ENCODE measurements at regions not wholly inside any gene's neighbourhood (a gene's known extent, or its start where the extent isn't known, plus 50 kb on each side); places are given as distances from the start of the nearest gene placed in this dataset.
A peak's percentile ranks its signal among the peaks of the same experiment; 100 is the strongest.

DNA sequence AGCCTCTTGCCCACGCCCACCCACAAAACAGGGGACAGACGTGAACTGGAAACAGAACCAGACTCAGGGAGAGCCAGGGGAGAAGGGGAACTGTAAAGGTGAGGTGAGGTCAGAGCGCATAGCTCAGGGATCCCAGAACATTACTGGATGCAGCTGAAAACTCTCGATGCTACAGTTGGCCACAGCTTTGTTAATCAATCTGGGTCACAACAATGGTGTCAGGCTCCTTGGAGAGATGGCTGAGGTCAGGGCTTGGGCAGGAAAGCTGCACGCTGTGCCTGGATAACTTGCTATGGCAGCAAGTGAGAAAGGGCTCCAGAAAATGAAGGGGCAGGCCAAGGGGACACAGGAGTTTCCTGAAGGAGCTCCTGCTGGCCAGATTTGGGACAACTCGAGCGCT is 263.3 kb downstream of the TFCP2L1 start:
- Mint-ChIP-seq H3K27ac (no peak overlapping the region), H3K27me3 (ENCODE audit: low read depth, poor library complexity) (peaks cover 47% of the 10 kb centered on the region)
- no peak for DNase-seq

DNA sequence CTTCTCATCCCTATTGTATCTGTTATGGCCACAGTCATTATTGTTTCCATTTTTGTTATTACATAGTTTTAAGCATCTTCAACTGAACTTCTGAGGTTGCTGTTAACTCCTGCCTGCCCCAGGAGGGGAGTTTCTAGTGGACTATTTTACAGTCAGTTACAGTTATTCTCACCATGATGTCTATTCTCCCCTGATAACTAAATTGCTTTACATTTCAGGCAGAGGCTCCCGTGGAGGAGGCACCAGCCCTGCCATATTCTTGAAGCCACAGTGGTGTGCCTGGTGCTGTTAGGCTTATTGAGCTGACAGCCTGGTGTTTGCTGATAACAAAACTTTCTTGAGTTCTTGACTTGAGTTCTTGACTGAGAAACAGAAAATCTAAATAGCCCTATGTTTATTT is 256.4 kb downstream of the TFCP2L1 start:
- no peak for DNase-seq
- Mint-ChIP-seq H3K27ac (no peak overlapping the region), H3K9me3 (peaks cover 21% of the 10 kb centered on the region), H3K27me3 (ENCODE audit: low read depth, poor library complexity) (peaks cover 82% of the 10 kb centered on the region), H3K4me1 (peaks cover 3% of the 10 kb centered on the region), H3K36me3 (ENCODE audit: low read depth) (peaks cover 4% of the 10 kb centered on the region), H3K4me3 (no peak overlapping the region)
- TF ChIP-seq, protein P1, sequence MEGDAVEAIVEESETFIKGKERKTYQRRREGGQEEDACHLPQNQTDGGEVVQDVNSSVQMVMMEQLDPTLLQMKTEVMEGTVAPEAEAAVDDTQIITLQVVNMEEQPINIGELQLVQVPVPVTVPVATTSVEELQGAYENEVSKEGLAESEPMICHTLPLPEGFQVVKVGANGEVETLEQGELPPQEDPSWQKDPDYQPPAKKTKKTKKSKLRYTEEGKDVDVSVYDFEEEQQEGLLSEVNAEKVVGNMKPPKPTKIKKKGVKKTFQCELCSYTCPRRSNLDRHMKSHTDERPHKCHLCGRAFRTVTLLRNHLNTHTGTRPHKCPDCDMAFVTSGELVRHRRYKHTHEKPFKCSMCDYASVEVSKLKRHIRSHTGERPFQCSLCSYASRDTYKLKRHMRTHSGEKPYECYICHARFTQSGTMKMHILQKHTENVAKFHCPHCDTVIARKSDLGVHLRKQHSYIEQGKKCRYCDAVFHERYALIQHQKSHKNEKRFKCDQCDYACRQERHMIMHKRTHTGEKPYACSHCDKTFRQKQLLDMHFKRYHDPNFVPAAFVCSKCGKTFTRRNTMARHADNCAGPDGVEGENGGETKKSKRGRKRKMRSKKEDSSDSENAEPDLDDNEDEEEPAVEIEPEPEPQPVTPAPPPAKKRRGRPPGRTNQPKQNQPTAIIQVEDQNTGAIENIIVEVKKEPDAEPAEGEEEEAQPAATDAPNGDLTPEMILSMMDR (IDR thresholded peaks at IDR 0.05), result no peak

More for the DNA sequence above, 263.3 kb downstream of the TFCP2L1 start:
- TF ChIP-seq, protein P1 (IDR thresholded peaks at IDR 0.05), result no peak
- Mint-ChIP-seq H3K9me3 (peaks cover 19% of the 10 kb centered on the region), H3K4me1 (peaks cover 29% of the 10 kb centered on the region), H3K4me3 (no peak overlapping the region), H3K36me3 (ENCODE audit: low read depth) (no peaks in the 10 kb centered on the region)

DNA sequence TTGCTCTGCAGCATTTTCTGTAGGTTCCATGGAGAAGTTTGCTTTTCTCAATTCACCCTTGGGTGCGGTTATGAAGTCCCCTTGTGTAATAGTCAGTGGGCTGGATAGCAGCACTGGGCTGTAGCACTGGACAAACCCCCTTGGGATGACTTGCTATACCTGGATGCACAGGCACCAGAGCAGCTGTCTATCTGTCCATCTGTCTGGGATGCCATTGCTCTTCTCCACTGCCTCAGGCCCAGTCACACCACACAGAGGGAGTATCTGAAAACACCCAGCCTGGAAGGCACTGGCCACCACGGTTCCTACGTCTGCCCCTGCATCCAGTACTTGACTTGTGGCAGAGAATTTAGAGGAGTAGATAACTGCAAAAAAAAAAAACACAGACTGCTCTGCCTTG is 254.5 kb downstream of the TFCP2L1 start:
- no peak overlapping the region for H3K27ac Mint-ChIP-seq
- H3K9me3 Mint-ChIP-seq, result peaks cover 9% of the 10 kb centered on the region
- no peak overlapping the region for H3K4me3 Mint-ChIP-seq
- peaks cover 18% of the 10 kb centered on the region for H3K4me1 Mint-ChIP-seq
- peaks cover 4% of the 10 kb centered on the region for H3K36me3 Mint-ChIP-seq (ENCODE audit: low read depth)
- TF ChIP-seq, protein P1 (IDR thresholded peaks at IDR 0.05), result no peak
- peaks cover 81% of the 10 kb centered on the region for H3K27me3 Mint-ChIP-seq (ENCODE audit: low read depth, poor library complexity)
- no peak for DNase-seq

DNA sequence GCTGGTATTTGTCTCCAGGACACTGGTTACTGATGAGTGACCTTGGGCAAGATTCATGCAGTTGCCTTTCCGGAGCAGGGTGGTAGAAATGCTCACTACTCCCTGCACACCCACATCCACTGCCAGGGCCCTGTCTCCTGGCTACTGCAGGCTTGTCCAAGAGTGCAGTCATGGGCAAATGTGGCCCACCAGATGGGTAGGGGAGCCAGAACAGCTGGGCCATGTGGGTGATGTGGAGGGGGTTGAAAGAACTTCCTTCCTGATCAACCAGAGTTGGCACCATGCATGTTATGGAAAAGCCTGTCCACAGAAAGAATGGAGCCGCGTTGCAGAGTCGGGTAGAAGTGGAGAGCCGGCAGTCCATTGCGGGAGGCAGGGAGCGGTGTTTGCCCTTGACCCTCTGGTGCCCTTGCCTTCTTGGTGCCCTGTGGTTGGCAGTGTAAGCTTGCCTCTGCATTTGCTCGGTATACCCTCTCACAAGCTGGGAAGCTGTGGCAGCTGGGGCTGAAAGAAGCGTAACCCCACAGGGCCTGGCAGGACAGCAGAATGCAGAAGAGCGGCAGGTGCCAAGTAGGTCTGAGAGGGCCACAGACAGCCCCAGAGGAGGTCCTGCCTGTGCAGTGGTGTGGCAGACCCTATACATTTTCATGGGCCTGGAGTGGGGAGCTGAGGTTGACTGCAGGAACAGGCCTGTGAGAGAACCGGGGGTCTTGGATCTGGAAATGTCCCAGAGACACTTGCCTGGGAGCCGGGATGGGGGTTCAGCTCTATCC is 253.2 kb downstream of the TFCP2L1 start:
- peaks cover 4% of the 10 kb centered on the region for H3K36me3 Mint-ChIP-seq (ENCODE audit: low read depth)
- peaks cover 28% of the 10 kb centered on the region for H3K4me1 Mint-ChIP-seq
- no peak for DNase-seq
- H3K27ac Mint-ChIP-seq, result no peak overlapping the region
- no peak overlapping the region for H3K4me3 Mint-ChIP-seq
- TF ChIP-seq, protein P1 (IDR thresholded peaks at IDR 0.05), result no peak
- peaks cover 3% of the 10 kb centered on the region for H3K9me3 Mint-ChIP-seq
- H3K27me3 Mint-ChIP-seq (ENCODE audit: low read depth, poor library complexity), result peaks cover 77% of the 10 kb centered on the region

DNA sequence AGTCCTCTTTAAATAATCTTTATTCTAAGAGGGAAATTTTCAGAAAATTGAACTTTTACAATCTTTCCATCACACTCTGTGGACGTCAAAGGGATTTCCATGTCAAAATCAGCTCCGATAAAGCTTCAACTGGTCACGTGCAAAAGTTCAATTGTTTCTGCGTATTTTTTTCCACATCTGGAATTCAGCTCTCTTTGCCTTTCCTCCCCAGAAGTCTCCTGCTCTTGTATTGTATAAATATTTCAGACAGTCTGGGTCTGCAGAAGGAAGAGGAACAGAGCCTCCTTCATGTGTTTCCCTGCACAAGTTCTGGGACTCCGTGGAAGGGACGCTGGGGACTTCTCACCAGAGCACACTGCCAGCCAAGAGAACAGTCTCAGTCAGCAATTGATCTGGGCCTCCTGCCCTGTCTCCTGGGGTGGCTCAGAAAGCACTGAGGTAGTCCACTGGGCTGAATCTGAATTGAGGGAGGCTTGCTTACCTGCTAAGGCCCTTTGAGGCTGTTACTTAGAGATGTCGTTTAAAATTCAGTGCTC is 251.5 kb downstream of the TFCP2L1 start:
- Mint-ChIP-seq H3K27ac (peak overlapping the region; percentile 77), H3K4me3 (no peak overlapping the region), H3K9me3 (no peaks in the 10 kb centered on the region), H3K4me1 (peaks cover 40% of the 10 kb centered on the region), H3K36me3 (ENCODE audit: low read depth) (no peaks in the 10 kb centered on the region), H3K27me3 (ENCODE audit: low read depth, poor library complexity) (peaks cover 64% of the 10 kb centered on the region)
- DNase-seq, result no peak
- TF ChIP-seq, protein P1 (IDR thresholded peaks at IDR 0.05), result no peak

DNA sequence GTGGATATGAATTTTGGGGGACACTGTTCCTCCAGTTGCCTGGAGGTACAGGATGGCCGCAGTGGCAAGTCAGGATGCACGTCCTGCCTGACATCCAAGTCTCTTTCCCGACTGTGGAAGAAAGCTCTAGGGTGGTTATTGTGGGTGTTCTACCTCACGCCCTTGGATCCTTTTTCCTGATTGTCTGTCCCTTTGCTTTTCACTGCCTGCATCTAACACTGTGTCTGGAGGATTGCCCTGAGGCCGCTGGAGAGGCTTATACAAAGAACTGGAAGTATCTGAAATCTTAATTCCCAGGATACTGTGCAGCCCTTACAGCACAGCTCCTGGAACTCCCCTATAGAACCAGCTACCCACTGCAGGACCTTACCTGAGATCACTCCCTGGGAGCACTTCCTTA is 250.5 kb downstream of the TFCP2L1 start:
- Mint-ChIP-seq H3K27me3 (ENCODE audit: low read depth, poor library complexity) (peaks cover 59% of the 10 kb centered on the region), H3K4me3 (no peak overlapping the region), H3K27ac (no peak overlapping the region), H3K9me3 (no peaks in the 10 kb centered on the region), H3K4me1 (peaks cover 49% of the 10 kb centered on the region), H3K36me3 (ENCODE audit: low read depth) (no peaks in the 10 kb centered on the region)
- TF ChIP-seq, protein P1 (IDR thresholded peaks at IDR 0.05), result no peak
- DNase-seq, result no peak
